Parathyroid adenoma (tissue), 2 donors: ENCODE measurements at regions not wholly inside any gene's neighbourhood (a gene's known extent, or its start where the extent isn't known, plus 50 kb on each side); places are given as distances from the start of the nearest gene placed in this dataset.

Experiments
- H2AFZ ChIP-seq: fragments of 300-600 bp; sonication (generic); one replicate; pipeline ENCODE4 v1.7.0; 2017; ENCODE audit warnings: antibody characterized with exemption, mild to moderate bottlenecking
- H3K27ac ChIP-seq: fragments of 300-600 bp; sonication (generic); one replicate; pipeline ENCODE4 v1.7.0; 2017
- H3K27me3 ChIP-seq: fragments of 300-600 bp; sonication (generic); one replicate; pipeline ENCODE4 v1.7.0; 2017; ENCODE audit warnings: low read length; ENCODE audit not compliant: control insufficient read depth, insufficient read depth
- H3K36me3 ChIP-seq: fragments of 300-600 bp; sonication (generic); one replicate; pipeline ENCODE4 v1.7.0; 2017; ENCODE audit warnings: low read length; ENCODE audit not compliant: control insufficient read depth, insufficient read depth
- H3K4me1 ChIP-seq: fragments of 300-600 bp; sonication (generic); one replicate; pipeline ENCODE4 v1.7.0; 2017; ENCODE audit warnings: control low read depth
- H3K4me2 ChIP-seq: fragments of 300-600 bp; sonication (generic); one replicate; pipeline ENCODE4 v1.7.0; 2017; ENCODE audit warnings: low read length
- H3K4me3 ChIP-seq: fragments of 300-600 bp; sonication (generic); one replicate; pipeline ENCODE4 v1.7.0; 2017; ENCODE audit warnings: low read depth, low read length
- H3K79me2 ChIP-seq: fragments of 300-600 bp; sonication (generic); one replicate; pipeline ENCODE4 v1.7.0; 2017; ENCODE audit warnings: control low read depth
- H3K9ac ChIP-seq: fragments of 300-600 bp; sonication (generic); one replicate; pipeline ENCODE4 v1.7.0; 2017; ENCODE audit warnings: mild to moderate bottlenecking
- H3K9me3 ChIP-seq: fragments of 300-600 bp; sonication (generic); one replicate; pipeline ENCODE4 v1.7.0; 2017; ENCODE audit warnings: low read length; ENCODE audit not compliant: control insufficient read depth
- CTCF ChIP-seq: fragments of 300-600 bp; sonication (generic); IDR thresholded peaks from one replicate; pipeline ENCODE4 v1.7.0; 2017; ENCODE audit warnings: antibody characterized with exemption, mild to moderate bottlenecking
- donor health status: primary hyperparathyroidism.

GRCh38 chr7:53292341-53292740, 256.9 kb downstream of the POM121L12 start:
- H3K27ac ChIP-seq = no peak overlapping the region
- H3K4me1 ChIP-seq = no peaks in the 10 kb centered on the region
- no peak overlapping the region for H2AFZ ChIP-seq
- H3K4me2 ChIP-seq = no peak overlapping the region
- no peak for TF ChIP-seq CTCF
- no peak overlapping the region for H3K4me3 ChIP-seq
- no peaks in the 10 kb centered on the region for H3K79me2 ChIP-seq
- H3K27me3 ChIP-seq = no peaks in the 10 kb centered on the region
- H3K36me3 ChIP-seq = no peaks in the 10 kb centered on the region
- no peak overlapping the region for H3K9ac ChIP-seq
- no peaks in the 10 kb centered on the region for H3K9me3 ChIP-seq

GRCh38 chr7:53302496-53303246, 267.2 kb downstream of the POM121L12 start:
- Histone ChIP-seq H3K4me2 (no peak overlapping the region), H3K36me3 (no peaks in the 10 kb centered on the region), H3K27ac (no peak overlapping the region), H3K9me3 (no peaks in the 10 kb centered on the region), H3K4me1 (no peaks in the 10 kb centered on the region), H3K79me2 (no peaks in the 10 kb centered on the region), H3K4me3 (no peak overlapping the region), H3K9ac (no peak overlapping the region), H3K27me3 (no peaks in the 10 kb centered on the region), H2AFZ (no peak overlapping the region)
- no peak for TF ChIP-seq CTCF

- Histone ChIP-seq H3K79me2 (no peaks in the 10 kb centered on the region), H3K27me3 (no peaks in the 10 kb centered on the region), H3K9me3 (no peaks in the 10 kb centered on the region), H3K9ac (no peak overlapping the region), H3K4me3 (no peak overlapping the region), H3K4me1 (no peaks in the 10 kb centered on the region), H3K36me3 (no peaks in the 10 kb centered on the region), H3K27ac (no peak overlapping the region), H2AFZ (no peak overlapping the region), H3K4me2 (no peak overlapping the region)
- TF ChIP-seq CTCF = no peak
Observed at GRCh38 chr7:53303781-53304180, 268.3 kb downstream of the POM121L12 start.

GRCh38 chr7:53306846-53307245, 271.4 kb downstream of the POM121L12 start:
- Histone ChIP-seq H3K79me2 (no peaks in the 10 kb centered on the region), H3K27ac (no peak overlapping the region), H2AFZ (no peak overlapping the region), H3K4me1 (no peaks in the 10 kb centered on the region), H3K4me3 (no peak overlapping the region), H3K27me3 (no peaks in the 10 kb centered on the region), H3K36me3 (no peaks in the 10 kb centered on the region), H3K9me3 (no peaks in the 10 kb centered on the region), H3K9ac (no peak overlapping the region), H3K4me2 (no peak overlapping the region)
- TF ChIP-seq CTCF = no peak

- Histone ChIP-seq H3K27me3 (no peaks in the 10 kb centered on the region), H3K4me1 (no peaks in the 10 kb centered on the region), H2AFZ (no peak overlapping the region), H3K4me3 (no peak overlapping the region), H3K4me2 (no peak overlapping the region), H3K9ac (no peak overlapping the region), H3K79me2 (no peaks in the 10 kb centered on the region), H3K36me3 (no peaks in the 10 kb centered on the region), H3K9me3 (no peaks in the 10 kb centered on the region), H3K27ac (no peak overlapping the region)
- TF ChIP-seq CTCF = no peak
Observed at GRCh38 chr7:53311205-53311604, 275.8 kb downstream of the POM121L12 start.
